Right kidney (tissue), 1 donor: ENCODE measurements at regions not wholly inside any gene's neighbourhood (a gene's known extent, or its start where the extent isn't known, plus 50 kb on each side); places are given as distances from the start of the nearest gene placed in this dataset.
"Not testable (repeated sequence)": the region's sequence is repeated elsewhere in the genome, so short reads cannot be mapped to it uniquely, and the experiment has no call there.

Experiments
- DNase-seq: peaks from one replicate; pipeline ENCODE4 v3.0.0-alpha.2; 2016

DNA sequence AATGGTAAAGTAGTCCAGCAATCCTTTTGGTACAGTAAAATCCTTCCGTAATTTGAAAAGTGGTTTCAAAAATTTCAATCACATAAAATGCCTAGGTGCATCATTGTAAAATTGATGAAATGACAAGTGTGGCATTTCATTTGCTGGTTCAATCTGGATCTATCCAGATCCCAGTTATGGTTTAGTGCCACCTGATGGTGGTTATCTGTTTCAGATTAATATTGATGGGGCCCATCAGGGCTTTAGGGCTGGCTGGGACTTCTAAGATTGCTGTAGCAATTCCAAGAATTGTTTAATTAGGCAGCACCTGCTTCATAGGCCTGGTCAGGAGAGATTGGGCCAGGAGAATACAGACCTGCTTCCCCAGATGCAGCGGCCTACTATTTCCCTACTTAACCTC lies 55.5 kb upstream of the PIK3C3 start:
- no peak for DNase-seq

DNA sequence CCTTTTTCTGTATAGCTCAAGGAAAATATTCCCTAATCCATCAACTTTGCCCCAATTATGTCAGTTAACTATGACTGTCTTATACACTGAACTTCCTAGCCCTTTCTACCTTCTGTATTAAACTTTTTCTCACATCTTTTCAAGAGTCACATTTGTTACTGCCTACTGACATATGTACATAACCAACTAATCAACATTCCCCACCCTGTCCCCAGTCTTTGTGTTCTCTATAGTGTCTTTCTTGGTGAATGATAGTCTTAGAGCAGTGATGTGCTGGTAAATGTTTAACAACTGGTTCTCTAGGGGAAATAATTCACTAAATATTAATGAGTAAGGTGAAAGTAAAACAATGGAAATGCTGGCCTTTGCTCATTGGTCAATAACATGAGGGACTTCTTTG lies 61.6 kb upstream of the PIK3C3 start:
- no peak for DNase-seq

DNA sequence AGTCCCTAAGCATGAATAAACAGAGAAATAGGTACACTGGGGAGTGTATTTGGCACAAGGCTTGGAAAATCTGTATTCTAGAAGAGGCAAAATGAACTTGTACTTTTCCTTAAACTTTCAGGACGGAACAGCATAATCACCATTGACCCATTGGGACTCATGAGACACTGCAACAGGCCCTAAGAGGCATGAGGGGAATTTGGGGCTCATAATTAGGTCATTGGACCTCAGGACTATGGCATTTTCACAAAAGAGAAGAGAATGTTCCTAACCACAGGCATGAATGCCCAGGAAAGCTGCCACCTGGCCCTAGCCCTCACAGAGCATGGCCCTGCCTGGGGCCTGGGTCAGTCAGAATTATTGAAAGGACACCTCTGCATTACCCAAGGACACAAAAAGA lies 67.9 kb upstream of the PIK3C3 start:
- no peak for DNase-seq

DNA sequence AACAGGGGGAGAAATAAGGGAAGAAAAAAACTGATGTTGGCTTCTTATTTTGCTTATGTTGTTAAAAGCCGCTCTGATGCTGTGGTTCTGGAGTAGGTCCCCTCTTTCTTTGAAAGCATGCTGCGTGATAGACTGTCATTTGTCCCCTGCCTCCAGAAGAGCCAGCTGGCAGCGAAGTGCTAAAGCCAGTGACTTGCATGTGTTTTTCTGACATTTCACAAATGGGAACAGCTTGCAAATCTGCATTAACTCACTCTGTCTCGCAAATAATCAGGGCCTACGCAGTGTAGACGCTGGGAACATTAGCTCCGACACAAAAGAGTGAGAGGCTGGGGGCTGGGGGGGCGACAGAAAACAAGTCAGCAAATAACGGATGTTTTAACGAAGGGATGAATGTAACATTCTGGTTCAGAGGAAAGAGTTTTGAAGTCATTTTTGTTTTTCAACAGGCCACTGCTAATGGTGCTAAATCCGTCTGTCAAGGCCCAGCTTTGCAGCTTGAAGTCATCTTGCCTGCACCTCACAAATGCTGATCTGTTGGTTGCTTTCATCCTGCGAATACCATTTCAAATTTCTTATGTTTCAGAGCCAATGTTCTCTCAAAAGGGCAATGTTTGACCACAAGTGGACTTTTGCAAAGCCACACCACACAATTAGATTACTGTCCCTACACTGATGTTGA lies 68.8 kb upstream of the PIK3C3 start:
- DNase-seq: no peak

DNA sequence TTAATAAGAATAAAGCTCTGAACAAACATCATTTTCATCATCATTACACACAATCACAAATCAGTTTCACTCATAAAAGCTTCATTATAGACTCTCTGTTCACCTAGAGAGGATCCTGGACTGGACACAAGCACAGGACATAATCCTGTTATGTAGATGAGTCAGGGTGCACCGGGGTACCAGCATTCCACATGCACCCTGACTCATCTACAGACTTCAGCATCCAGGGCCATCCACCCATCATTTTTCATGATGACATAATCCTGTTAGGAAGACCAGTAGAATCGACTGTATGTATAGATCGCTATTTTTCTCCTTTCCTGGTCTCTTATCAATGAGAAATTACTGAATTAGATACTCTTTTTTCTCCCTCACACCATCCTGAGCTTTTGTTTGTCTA lies 73.7 kb upstream of the PIK3C3 start:
- no peak for DNase-seq

DNA sequence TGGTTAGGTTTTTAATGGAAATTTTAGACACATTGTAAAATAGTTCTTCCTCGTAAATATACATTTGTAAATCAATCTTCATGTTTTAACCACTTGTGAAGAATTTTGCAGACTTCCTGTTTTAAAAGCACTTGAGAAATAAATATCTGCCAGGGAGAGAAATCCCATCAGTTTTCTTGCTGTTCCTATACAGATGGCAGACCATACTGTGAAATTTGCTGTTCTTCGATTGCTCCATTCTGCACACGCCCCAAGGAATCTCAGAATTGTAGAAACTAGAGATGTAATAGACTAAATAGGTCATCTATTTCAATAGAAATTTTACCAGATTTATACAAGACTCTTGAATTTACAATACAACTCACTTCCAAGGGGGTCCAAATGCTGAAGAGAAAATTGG lies 75.8 kb upstream of the PIK3C3 start:
- no peak for DNase-seq

DNA sequence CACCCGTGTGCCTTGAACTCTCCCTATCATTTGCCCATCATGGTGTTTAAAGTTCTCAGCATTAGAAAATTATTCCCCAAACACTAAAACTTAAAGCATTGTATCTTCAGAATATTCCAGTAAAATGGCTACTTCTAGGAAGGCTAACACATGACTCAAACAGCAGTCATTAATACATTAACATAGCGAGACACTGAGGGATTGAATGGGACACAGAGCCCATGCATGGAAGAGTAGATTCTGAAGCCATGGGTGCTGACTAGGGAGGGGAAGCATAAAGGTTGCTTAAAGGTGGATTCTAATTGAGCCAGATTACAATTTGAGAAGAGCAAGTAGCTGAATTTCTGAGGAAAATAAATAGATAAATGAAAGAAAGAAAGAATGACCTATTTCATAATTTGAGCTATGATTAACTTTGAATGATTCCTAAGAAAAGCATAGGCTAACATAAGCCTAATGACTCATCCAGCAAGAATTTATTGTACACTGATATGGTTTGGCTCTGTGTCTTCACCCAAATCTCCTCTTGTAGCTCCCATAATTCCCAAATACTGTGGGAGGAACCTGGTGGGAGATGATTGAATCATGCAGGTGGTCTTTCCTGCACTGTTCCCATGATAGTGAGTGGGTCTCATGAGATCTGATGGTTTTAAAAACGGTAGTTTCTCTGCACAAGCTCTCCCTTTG lies 79.8 kb upstream of the PIK3C3 start:
- no peak for DNase-seq

DNA sequence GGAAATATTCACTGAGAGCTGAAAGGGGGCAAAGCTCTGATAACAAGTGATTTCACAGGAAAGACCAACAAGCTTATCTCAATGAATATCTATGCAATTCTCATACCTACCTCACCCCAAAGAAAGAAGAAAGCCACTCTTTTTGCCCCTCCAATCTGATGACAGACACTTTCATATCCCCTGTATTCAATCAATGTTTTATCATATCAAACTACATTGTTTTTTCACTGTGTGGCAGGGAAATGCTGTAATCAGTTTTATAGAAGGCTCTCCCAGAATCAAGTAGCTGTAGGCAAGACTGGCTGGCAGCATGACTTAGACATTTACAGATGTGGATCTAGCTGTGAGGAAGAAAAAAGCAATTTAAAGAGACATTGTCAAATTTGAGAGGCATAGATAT lies 81.3 kb upstream of the PIK3C3 start:
- DNase-seq: no peak

DNA sequence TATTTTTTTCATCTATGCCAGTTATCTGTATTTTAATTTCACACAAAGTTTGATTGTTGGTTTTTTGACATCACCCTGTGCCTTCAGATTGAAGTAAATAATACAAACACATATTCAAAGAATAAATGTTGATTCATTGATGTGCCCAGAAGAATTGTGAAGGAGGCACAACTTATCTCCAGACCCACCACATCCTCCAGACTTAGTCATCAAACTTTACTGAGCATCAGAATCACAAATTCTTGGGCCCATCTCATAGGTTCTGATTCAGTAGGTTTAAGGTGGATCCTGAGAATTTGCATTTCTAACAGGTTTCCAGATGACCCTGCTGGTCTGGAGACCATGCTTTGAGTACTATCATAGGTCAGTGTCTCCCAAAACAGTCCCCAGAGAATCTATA lies 82.8 kb upstream of the PIK3C3 start:
- DNase-seq: no peak

DNA sequence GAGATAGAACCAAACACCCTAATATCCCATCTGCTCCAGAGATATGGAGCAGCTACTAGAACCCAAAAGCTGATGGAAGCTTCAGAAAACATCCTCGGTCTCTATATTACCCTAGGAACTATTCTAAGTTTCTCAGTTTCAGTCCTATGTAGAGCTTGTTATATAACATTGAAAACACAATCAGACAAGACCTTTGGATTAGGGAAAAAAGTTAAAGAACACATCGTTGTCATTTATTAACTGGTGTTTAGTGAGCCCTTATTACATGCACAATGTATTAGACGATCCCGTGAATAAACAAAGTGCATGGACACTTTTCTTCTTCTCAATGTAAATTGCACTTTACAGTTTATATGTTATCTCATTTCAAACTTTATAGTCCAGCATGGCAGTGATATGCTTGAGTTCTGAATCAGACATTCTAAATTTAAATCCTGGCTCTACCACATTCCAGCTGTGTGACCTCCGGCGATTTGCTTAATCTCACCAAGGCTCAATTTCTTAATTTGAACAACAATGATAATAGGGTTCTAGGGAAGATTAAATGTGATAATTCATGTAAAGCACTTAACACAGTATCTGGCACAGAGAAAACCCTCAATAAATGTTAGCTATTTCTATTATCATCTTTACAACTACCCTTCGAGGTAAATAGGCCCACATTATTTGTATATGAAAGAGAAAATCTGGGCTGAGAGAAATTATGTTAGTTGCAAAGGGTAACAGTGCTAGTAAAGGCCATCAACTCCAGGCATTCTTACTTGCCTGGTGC lies 83.6 kb upstream of the PIK3C3 start:
- no peak for DNase-seq

DNA sequence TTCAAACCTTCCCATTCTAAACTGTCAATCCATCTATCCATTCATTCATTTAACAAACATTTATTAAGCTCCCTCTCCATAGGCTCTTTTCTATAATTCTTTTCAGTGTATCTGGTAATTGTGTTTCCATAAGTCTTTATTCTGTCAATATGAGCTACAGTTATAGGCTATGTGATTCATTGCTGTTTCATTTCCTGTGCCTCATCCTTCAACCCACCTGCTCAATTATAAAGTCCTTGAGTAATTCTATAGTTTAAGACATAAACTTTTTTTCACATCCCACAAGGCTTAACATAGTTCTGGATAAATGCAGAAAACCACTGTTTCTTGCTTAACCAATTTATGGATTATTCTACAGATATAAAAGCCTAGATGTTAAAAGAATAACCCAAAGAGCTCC lies 84.2 kb upstream of the PIK3C3 start:
- no peak for DNase-seq

DNA sequence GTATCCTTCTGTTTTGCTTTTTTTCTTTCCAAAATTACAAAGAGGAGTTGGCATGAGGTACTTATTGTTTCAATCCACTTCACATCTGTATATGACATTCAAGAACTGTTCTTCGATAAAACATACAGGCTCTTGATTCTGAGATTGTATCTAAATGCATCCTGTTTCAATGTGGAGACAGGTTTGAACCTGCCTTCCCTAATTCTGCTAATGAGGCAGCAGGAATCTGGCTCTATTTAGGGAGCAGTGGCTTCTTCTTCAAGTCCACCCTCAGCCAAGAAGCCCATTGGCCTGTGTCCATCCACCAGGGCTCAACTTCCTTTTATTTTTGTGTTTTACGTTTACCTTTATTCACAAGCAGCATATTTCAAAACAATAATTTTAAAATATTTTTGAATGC lies 84.8 kb upstream of the PIK3C3 start:
- no peak for DNase-seq

DNA sequence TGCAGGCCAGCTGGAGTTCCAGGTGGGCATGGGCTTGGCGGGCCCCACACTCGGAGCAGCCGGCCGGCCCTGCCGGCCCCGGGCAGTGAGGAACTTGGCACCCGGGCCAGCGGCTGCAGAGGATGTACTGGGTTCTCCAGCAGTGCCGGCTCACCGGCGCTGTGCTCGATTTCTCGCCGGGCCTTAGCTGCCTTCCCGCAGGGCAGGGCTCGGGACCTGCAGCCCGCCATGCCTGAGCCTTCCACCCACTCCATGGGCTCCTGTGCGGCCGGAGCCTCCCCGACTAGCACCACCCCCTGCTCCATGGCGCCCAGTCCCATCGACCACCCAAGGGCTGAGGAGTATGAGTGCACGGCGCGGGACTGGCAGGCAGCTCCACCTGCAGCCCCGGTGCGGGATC lies 89.2 kb upstream of the PIK3C3 start:
- DNase-seq: not testable (repeated sequence)

DNA sequence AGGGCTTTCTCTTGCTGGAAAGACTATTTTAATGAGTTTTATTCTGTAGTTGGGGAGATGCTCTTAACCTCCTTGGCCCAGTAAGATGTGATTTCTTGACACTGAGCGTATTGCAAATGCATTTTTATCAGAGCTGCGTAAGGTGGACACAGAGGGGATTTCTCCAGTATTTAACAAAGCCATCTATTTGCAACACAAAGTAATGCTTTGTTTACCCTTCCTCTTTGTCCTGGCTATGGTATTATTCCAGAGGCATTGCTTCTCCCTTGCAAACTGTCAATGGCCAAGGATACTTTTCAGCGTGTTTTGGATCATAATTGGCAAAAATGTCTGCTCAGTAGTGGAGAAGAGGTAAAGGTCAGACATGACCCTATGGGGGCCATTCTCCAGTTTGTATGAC lies 90.8 kb upstream of the PIK3C3 start:
- no peak for DNase-seq

DNA sequence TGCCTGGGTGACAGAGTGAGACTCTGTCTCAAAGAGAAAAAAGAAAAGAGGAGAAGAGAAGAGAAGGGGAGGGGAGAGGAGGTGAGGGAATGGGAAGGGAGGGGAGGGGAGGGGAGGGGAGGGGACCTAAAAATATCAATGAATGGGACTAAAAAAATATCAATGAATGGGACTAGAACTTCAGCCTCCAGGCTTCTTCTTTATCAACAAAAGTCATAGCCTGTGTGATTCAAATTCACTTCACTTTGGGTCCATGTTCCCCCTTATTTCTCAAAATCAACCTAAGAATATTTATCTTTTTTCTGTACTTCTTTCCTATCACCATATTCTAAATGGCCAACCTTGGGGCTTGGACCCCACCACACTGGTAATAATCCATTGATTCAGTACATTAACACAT lies 92.1 kb upstream of the PIK3C3 start:
- DNase-seq: no peak

DNA sequence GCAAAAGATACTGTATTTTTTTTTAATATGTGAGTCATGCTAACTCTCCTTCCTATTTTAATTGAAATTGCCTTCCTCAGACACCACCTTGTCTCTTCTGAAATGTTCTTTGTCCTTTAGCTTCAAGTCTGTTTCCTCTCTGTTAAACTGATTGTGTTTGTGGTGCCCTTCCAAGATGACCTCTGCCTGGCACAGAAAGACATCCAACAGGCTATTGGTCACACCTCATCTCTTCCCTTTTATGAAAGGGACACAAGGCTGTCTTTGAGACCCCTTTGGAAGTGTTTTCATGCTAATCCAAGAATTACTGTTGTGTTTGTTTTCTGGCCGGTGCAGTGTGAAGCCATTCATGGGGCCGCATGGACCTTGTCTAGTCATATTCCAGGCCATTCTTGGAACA lies 94.0 kb upstream of the PIK3C3 start:
- DNase-seq: no peak

DNA sequence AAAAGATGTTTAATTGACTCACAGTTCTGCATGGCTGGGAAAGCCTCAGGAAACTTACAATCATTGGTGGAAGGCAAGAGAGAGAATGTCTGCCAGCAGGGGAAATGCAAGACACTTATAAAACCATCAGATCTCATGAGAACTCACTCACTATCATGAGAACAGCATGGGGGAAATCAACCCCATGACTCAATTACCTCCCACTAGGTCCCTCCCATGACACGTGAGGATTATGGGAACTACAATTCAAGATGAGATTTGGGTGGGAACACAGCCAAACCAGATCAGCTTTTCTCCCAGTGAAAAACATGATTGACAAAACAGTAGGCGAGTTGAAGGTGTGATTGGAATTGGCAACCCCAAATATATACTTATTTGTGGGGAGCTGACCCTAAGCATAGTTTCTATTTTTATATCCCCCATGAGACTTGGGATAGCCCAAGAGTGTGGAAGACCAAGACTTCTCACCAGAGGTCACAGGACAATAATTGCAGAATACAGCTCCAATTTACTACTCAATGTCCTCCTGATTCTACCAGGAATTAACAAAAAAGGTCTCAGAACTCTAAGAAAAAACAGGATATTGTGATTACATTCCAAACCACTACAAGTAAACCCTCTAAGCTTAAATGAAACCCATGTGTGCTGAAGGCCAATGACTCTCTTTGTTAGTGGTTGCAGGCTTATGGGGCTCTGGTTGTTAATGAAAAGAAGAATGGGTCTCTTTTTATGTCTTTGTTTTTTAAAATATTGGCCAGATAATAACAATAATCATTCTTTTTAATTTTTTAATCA lies 96.1 kb upstream of the PIK3C3 start:
- no peak for DNase-seq

DNA sequence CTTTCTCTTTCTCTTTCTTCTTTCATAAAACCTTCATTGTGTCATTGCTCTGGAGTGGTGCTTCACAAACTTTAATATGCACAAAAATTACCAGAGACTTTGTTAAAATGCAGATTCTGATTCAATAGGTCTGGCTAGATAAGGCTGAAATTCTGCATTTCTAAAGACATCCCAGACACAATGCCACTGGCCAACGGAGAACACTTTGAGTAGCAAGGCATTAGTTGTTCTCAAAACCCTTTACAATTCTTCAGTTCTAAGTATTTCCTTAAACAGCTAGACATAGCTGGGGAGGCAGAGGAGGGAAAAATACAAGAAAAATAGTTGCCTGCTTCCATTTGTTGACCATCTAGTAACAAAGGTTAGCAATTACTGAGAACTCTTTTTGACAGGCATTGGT lies 101.8 kb upstream of the PIK3C3 start:
- no peak for DNase-seq

DNA sequence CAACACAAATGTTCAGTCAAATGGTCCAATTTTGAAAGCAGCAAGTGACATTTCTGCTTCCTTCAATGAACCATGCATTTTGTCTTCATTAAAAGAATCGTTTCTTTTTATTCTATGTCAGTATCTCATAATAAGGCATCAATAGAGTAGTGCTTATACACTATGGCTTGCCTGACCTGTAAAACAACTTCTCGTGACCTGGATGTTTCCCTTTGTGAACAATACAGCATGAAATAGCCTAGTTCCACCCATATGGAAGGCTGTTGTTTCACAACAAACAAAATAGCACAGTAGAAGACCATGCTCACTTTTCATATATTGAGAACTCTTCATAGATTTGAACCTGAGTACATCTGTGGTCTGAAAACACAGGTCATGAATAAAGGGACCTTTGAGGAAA lies 104.3 kb upstream of the PIK3C3 start:
- no peak for DNase-seq

DNA sequence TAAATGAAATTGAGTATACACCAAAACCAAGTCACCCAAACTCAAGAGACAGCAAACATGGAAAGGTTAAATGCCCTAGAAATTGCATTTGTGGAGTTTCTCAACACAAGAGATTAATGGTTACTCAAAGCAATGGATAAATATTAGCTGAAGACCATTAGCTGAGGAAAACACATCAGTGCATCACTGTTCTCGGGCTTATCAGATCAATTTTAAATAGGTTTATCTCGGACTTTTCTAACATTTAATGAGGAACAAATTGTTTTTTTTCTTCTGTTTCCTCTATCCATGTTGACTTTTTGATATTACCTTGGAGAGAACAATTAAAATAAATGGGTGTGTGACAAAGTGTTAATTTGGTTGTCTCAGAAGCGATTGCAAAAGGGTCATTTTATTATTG lies 105.4 kb upstream of the PIK3C3 start:
- DNase-seq: no peak

DNA sequence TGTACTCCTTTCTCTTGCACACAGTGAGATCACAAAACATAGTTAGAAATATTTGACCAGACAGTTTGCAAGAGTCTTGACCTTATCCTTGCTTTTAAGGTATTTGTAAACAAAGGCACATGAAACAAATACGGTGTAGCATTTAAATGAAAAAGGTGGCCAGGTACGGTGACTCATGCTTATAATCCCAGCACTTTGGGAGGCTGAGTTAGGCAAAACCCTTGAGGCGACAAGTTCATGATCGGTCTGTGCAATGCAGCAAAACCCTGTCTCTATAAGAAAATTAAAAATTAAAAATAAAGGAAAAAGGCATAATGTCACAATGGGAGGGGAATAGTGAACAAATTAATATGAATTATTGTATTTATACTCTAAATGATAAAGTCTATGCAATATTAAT lies 109.5 kb upstream of the PIK3C3 start:
- no peak for DNase-seq

DNA sequence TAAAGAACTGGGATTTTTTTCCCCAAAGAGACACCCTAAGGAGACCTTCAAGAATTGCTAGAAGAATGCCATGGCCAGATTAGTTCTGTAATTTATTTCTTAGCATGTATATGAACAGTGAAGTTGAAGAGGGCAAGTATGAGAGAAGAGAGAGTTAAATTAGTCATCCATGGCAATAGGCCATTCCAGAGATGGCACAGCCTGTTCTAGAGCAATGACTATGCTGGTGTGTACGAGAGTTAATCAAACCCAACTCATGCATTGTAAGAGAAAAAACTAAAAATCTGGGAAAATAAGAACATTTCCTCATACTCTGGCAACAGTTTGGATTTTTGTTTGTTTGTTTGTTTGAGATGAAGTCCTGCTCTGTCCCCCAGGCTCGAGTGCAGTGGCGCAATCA lies 112.1 kb upstream of the PIK3C3 start:
- no peak for DNase-seq
